ENCODE measurements at regions not wholly inside any gene's neighbourhood (a gene's known extent, or its start where the extent isn't known, plus 50 kb on each side); places are given as distances from the start of the nearest gene placed in this dataset.

- BruUV-seq (replicated peaks) = no TSS peak
- Histone ChIP-seq H3K27me3 (replicated peaks; ENCODE audit: control insufficient read depth, insufficient read depth, low read length) (no peaks in the 10 kb centered on the region), H3K36me3 (ENCODE audit: control insufficient read depth, insufficient read depth, low read length) (no peaks in the 10 kb centered on the region), H3K4me3 (ENCODE audit: low read depth, low read length) (no peak overlapping the region), H3K9me3 (no peaks in the 10 kb centered on the region), H3K4me1 (no peaks in the 10 kb centered on the region)
- ChIA-PET POLR2A (no interaction called here), CTCF (interaction anchor here (0.6 kb wide), 1 partner anchor 491 kb away, joined by 5 read pairs; no protein-coding TSS in a partner anchor)
- Mint-ChIP-seq H3K36me3 (ENCODE audit: insufficient read depth, unreplicated experiment) (no peaks in the 10 kb centered on the region), H3K27ac (ENCODE audit: unreplicated experiment) (no peak overlapping the region), H3K9me3 (ENCODE audit: unreplicated experiment) (no peaks in the 10 kb centered on the region), H3K4me3 (ENCODE audit: unreplicated experiment) (no peak overlapping the region), H3K27me3 (ENCODE audit: insufficient read depth, unreplicated experiment) (peaks cover 8% of the 10 kb centered on the region), H3K4me1 (ENCODE audit: low read depth, unreplicated experiment) (no peaks in the 10 kb centered on the region)
- TF ChIP-seq CTCF (IDR thresholded peaks at IDR 0.05; ENCODE audit: insufficient read depth in 1 of 2, low read depth in 1 of 2, low read length in 1 of 2, severe bottlenecking in 1 of 2, unreplicated experiment in 1 of 2) = no peak
- DNase-seq = no peak
- intact Hi-C loops (cut with micrococcal nuclease; ENCODE audit: unreplicated experiment) = no loop called here
Measured at GRCh38 chr2:235127931-235128330, 176.1 kb downstream of the SH3BP4 start.

GRCh38 chr2:235129850-235130249 lies 178.0 kb downstream of the SH3BP4 start:
- ChIA-PET POLR2A (no interaction called here), CTCF (no interaction called here)
- H3K4me1 Mint-ChIP-seq (ENCODE audit: low read depth, unreplicated experiment) = no peaks in the 10 kb centered on the region
- H3K27ac Mint-ChIP-seq (ENCODE audit: unreplicated experiment) = no peak overlapping the region
- intact Hi-C loops (cut with micrococcal nuclease; ENCODE audit: unreplicated experiment) = loop anchor here (10.0 kb wide), 1 partner anchor 615 kb away; no protein-coding TSS in a partner anchor
- H3K9me3 Mint-ChIP-seq (ENCODE audit: unreplicated experiment) = no peaks in the 10 kb centered on the region
- Histone ChIP-seq H3K36me3 (ENCODE audit: control insufficient read depth, insufficient read depth, low read length) (no peaks in the 10 kb centered on the region), H3K4me3 (ENCODE audit: low read depth, low read length) (no peak overlapping the region), H3K9me3 (no peaks in the 10 kb centered on the region), H3K27me3 (replicated peaks; ENCODE audit: control insufficient read depth, insufficient read depth, low read length) (no peaks in the 10 kb centered on the region), H3K4me1 (no peaks in the 10 kb centered on the region)
- H3K4me3 Mint-ChIP-seq (ENCODE audit: unreplicated experiment) = no peak overlapping the region
- peaks cover 5% of the 10 kb centered on the region for H3K27me3 Mint-ChIP-seq (ENCODE audit: insufficient read depth, unreplicated experiment)
- no peak for DNase-seq
- BruUV-seq (replicated peaks) = no TSS peak
- TF ChIP-seq CTCF (IDR thresholded peaks at IDR 0.05; ENCODE audit: insufficient read depth in 1 of 2, low read depth in 1 of 2, low read length in 1 of 2, severe bottlenecking in 1 of 2, unreplicated experiment in 1 of 2) = no peak
- H3K36me3 Mint-ChIP-seq (ENCODE audit: insufficient read depth, unreplicated experiment) = no peaks in the 10 kb centered on the region

GRCh38 chr2:235131334-235132305 lies 179.8 kb downstream of the SH3BP4 start:
- H3K4me3 Mint-ChIP-seq (ENCODE audit: unreplicated experiment) = no peak overlapping the region
- intact Hi-C loops (cut with micrococcal nuclease; ENCODE audit: unreplicated experiment) = loop anchor here (10.0 kb wide), 1 partner anchor 613 kb away; no protein-coding TSS in a partner anchor
- Histone ChIP-seq H3K27me3 (replicated peaks; ENCODE audit: control insufficient read depth, insufficient read depth, low read length) (no peaks in the 10 kb centered on the region), H3K9me3 (no peaks in the 10 kb centered on the region), H3K4me3 (ENCODE audit: low read depth, low read length) (no peak overlapping the region), H3K4me1 (no peaks in the 10 kb centered on the region), H3K36me3 (ENCODE audit: control insufficient read depth, insufficient read depth, low read length) (no peaks in the 10 kb centered on the region)
- CTCF ChIA-PET = no interaction called here
- BruUV-seq (replicated peaks) = no TSS peak
- H3K9me3 Mint-ChIP-seq (ENCODE audit: unreplicated experiment) = no peaks in the 10 kb centered on the region
- no peaks in the 10 kb centered on the region for H3K4me1 Mint-ChIP-seq (ENCODE audit: low read depth, unreplicated experiment)
- no peak for DNase-seq
- peaks cover 5% of the 10 kb centered on the region for H3K36me3 Mint-ChIP-seq (ENCODE audit: insufficient read depth, unreplicated experiment)
- POLR2A ChIA-PET = no interaction called here
- no peak overlapping the region for H3K27ac Mint-ChIP-seq (ENCODE audit: unreplicated experiment)
- no peak for TF ChIP-seq CTCF (IDR thresholded peaks at IDR 0.05; ENCODE audit: insufficient read depth in 1 of 2, low read depth in 1 of 2, low read length in 1 of 2, severe bottlenecking in 1 of 2, unreplicated experiment in 1 of 2)
- H3K27me3 Mint-ChIP-seq (ENCODE audit: insufficient read depth, unreplicated experiment) = no peaks in the 10 kb centered on the region
